Epidermal melanocyte (primary cell): ENCODE measurements at regions not wholly inside any gene's neighbourhood (a gene's known extent, or its start where the extent isn't known, plus 50 kb on each side); places are given as distances from the start of the nearest gene placed in this dataset.
"Not testable (repeated sequence)": the region's sequence is repeated elsewhere in the genome, so short reads cannot be mapped to it uniquely, and the experiment has no call there.

Experiments
- DNase-seq: peaks from one replicate; pipeline ENCODE4 v3.0.0; 2011; ENCODE audit warnings: low spot score; ENCODE audit not compliant: insufficient read length

GRCh38 chr14:38973083-38973700 lies 129.8 kb downstream of the SEC23A start:
- DNase-seq: no peak

DNA sequence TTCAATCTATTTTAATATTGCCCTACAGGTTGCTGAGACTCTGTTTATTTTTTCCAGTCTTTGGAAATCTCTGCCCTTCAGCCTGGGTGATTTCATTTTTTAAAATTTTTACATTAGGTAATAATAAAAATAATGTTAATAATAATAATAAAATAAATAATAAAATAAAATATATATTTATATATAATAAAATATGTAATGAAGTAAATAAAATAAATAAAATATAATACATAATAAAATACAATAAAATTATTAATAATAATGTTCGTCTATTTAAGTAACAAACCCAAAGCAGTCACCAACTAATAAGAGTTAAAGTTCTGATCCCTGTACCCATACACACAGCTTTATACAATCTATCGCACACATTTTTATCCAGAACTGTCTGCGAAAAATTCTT lies 130.5 kb downstream of the SEC23A start:
- DNase-seq: no peak

DNA sequence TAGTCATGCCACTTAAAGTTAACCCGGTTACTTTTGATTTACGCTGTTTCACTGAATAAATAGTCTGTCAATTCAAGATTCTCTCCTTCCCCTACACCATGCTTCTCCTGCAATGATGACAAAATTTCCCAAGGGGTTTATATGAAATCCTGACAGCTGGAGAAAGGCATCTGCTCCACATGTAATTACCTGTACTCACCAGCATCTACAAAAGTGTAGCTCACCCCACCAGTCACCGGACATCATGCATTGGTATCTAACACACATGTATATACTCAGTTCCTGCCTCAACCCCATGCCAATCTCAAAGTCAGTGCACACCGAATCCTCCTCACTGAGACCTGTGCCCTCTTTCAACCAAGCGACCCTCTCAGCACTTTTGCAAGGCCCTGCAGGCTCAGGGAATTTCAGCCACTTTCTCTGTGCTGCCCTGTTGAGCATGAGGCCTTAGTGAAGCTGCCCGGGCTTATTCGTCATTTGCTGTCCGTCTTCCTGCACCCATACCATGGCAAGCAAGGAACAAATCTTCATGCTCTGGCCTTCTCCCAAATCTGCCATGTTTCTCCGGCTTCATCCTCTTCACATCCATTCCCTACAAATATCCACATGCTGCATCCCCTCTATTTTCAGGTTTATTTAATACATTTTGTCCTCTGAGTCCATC lies 131.6 kb downstream of the SEC23A start:
- no peak for DNase-seq

- no peak for DNase-seq
Observed at GRCh38 chr14:38964630-38965029, 138.4 kb downstream of the SEC23A start.

DNA sequence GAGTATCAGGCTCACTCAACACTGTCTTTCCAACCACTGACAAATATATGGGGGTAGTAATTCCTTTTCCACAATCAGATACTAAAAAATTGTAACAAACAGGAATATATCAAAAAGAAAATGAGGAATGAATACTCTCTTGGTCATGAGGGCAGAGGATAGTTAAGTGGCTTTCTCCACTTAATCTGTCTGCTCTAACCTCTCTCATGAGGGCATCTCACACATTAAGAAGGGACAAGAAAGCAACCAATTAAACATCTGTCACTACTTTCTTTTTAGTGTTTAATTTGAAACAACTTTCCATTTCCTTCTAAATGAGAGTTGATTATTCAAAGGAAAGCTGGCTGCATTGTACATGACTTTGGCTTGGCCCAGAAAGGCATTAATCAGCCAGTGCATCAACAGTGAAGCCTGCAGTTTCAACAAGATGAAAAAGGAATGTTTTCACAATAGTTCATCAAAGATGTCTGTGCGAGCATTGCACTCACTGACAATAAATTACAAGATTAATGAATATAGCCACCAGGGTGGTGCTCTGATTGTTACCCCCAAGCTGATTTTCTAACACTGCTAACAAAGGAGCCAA lies 142.0 kb downstream of the SEC23A start:
- DNase-seq: no peak

- DNase-seq: no peak
Observed at GRCh38 chr14:38959021-38959420, 144.0 kb downstream of the SEC23A start.

DNA sequence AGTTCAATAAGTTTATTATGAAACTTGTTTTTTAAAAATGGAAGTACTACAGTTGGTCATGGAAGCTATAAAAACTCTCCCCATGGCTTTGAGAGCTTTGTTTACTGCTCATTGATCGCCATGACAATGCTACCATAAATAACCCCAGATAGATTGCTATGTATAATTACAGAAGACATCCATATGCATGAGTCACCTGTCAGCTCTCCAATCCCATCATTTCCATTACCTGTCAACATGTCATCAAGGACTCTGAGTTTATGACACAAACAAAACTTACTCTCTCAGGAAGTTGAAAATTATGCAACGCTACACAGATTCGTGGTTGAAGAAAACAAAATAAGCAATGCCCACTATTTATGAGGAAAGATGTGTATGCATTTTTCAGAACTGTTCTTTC lies 144.4 kb downstream of the SEC23A start:
- DNase-seq: no peak

GRCh38 chr14:38951451-38951850 lies 151.6 kb downstream of the SEC23A start:
- DNase-seq: peak; percentile 34

GRCh38 chr14:38950676-38951075 lies 152.4 kb downstream of the SEC23A start:
- DNase-seq: no peak

GRCh38 chr14:38948576-38948975 lies 154.5 kb downstream of the SEC23A start:
- no peak for DNase-seq

DNA sequence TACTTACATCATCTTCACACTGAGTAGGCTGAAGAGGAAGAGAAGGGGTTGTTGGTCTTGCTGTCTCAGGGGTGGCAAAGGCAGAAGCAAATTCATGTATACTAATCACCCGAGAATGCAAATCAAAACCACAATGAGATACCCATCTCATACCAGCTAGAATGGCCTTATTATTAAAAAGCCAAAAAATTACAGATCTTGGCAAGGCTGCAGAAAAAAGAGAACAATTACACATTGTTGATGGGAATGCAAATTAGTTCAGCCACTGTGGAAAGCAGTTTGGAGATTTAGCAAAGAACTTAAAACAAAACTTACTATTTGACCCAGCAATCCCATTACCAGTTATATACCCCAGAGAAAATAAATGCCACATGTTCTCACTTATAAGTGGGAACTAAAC lies 154.9 kb downstream of the SEC23A start:
- no peak for DNase-seq

DNA sequence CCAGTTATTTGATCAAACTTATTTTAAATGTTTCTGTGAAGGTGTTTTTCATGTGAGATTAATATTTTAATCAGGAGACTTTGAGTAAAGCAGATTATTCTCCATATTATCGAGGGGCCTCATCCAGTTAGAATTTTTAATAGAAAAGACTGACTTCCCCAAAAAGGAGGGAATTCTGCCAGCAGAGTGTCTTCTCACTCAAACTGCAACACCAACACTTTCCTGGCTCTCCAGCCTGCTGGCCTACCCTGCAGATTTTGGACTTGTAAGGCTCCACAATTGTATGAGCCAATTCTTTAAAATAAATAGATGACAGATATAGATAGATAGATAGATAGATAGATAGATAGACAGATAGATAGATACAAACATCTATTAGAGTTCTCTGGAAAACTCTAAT lies 155.7 kb downstream of the SEC23A start:
- DNase-seq: no peak

DNA sequence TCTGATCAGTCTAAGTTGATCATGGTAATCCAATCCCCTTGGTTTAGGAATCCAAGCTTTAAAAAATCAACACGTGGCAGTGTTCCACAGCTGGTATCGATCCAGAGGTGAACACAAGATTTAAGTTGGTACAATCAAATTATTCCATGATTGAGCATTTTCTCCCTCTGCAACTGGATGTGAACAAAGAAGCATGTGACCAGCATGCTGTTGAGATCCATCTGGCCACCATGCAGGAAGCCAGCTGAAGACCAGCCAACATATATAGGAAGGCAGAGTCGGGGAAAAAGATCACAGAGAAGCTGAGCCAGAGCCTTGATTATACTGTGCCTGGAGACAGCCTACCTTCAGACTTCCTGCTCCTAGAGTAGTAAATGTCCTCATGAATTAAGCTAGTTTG lies 158.3 kb downstream of the SEC23A start:
- no peak for DNase-seq

- DNase-seq: no peak
Observed at GRCh38 chr14:38941488-38941887, 161.5 kb downstream of the SEC23A start.

DNA sequence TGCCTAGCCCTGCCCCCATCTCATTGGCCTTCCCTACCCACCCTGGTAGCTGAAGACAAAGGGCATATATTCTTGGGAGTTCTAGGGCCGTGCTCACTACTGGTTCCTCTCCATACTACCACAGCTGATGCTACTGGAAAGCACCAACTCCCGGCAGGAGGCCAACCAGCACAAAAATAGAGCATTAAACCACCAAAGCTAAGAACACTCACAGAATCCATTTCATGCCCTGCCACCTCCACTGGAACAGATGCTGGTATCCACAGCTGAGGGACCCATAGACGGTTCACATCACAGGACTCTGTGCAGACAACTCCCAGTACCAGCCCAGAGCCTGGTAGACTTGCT lies 170.4 kb downstream of the SEC23A start:
- DNase-seq: not testable (repeated sequence)

DNA sequence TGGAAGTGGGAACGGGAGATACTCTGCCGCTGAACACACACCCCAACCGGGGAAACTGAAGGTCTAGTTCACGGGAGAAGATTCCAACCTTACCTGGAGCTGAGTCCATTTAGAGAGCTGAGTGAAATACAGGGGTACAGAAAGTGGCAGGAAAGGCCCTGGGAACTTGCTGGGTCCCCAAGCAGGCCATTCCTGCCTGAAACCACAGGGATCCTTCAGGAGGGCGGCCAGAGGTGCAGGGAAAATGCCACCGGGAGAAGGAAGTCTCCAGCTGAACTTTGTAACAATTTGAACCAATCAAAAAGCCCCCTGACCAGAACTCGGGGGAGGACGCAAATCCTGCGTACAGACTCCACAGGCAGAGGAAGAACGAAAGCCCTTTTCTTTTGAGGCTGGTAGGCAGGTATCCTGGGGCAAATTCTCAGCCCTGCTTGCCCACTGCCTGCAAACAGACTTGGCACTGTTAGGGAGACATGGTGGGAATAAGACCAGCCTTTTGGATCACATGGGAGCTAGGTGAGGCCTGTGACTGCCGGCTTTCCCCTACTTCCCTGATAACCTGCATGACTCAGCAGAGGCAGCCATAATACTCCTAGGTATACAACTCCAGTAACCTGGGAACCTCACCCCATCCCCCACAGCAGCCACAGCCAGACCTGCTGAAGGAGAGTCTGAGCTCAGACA lies 170.9 kb downstream of the SEC23A start:
- no peak for DNase-seq

GRCh38 chr14:38930898-38931297 lies 172.1 kb downstream of the SEC23A start:
- no peak for DNase-seq

GRCh38 chr14:38930022-38930421 lies 173.0 kb downstream of the SEC23A start:
- no peak for DNase-seq

GRCh38 chr14:38929416-38929815 lies 173.6 kb downstream of the SEC23A start:
- DNase-seq: no peak

GRCh38 chr14:38921893-38922292 lies 181.1 kb downstream of the SEC23A start:
- not testable (repeated sequence) for DNase-seq

- no peak for DNase-seq
Observed at GRCh38 chr14:38915125-38915524, 187.9 kb downstream of the SEC23A start.

DNA sequence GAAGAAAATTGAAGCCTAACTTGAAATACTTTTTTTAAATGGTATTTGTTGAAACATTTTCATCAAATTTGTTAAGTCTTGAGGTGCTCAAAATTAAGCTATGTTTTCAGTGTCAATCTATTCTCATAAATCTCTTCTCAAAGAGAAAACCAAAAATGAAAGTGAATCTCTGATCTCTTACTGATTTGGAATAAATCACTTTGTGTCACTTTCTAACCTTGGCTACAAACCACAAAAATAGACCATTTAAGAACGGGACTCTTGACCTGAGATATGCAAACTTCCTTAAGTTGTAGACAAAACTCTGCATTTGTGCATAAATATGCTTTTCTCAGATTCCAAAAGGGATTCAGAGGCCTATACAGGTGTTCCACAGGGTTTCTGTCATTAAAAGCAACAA lies 192.9 kb downstream of the SEC23A start:
- DNase-seq: no peak

- no peak for DNase-seq
Observed at GRCh38 chr14:38904959-38905358, 198.1 kb downstream of the SEC23A start.
